GM08714 (cell line): ENCODE measurements at regions not wholly inside any gene's neighbourhood (a gene's known extent, or its start where the extent isn't known, plus 50 kb on each side); places are given as distances from the start of the nearest gene placed in this dataset.
"Not testable (repeated sequence)": the region's sequence is repeated elsewhere in the genome, so short reads cannot be mapped to it uniquely, and the experiment has no call there.

ENCODE experiments used
- H3K4me3 ChIP-seq: fragments of 200-500 bp; sonication (Bioruptor generic); 2 replicates; pipeline ENCODE4 v1.5.1; 2014; ENCODE audit warnings: mild to moderate bottlenecking, low read length, inconsistent platforms
- ZNF274 ChIP-seq: IDR thresholded peaks from 2 replicates; pipeline ENCODE4 v1.6.1; 2012; ENCODE audit warnings: mild to moderate bottlenecking, low read depth, low read length

DNA sequence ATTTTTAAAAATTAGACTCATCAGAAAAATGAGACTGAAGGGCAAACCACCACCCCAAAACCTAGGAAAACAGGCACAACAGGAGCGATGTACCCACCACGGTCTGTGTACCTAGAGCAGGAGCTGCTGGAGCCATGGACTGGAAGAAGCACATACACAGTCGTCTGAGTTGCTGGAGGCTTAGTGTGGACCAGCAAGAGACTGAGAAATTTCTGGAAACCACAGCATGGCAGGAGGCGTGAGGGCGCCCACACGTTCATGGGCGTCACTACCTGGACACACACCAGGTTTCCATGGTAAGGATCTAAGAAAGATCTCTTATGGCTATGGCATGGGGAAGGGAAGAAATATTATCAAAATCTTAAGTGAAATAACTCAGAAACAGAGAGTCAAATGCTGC lies 91.9 kb downstream of the MED10 start:
- no peak for TF ChIP-seq ZNF274

DNA sequence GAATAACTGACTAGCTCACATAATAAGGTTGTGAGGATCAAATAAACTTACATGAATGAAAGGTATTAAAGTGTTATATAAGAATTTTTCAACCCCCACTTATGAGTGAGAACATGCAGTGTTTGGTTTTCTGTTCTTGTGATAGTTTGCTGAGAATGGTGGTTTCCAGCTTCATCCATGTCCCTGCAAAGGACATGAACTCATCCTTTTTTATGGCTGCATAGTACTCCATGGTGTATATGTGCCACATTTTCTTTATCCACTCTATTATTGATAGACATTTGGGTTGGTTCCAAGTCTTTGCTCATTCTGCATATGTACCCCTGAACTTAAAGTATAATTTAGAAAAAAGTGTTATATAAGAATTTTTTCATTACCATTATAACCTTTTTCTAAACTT lies 93.9 kb downstream of the MED10 start:
- H3K4me3 ChIP-seq: not testable (repeated sequence)

More for the DNA sequence above, 91.9 kb downstream of the MED10 start:
- H3K4me3 ChIP-seq: no peak overlapping the region

DNA sequence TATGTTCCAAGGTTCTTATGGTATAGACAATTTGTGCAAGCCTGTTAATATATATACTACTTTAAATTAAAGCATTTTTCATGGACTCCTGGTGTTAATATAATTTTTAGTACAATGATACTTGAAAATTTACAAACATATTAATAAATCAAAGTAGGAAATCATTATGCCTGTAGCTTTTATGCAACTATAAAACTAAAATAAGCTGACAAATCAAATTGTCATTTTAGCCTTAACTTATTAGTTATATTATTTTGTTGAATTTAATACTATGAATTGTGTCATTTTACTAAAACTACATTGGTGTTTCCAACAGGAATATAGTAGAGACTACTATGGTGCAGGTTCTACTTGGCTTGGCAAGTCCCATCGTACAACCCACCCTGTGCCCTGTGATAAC lies 96.0 kb downstream of the MED10 start:
- no peak for TF ChIP-seq ZNF274
- no peak overlapping the region for H3K4me3 ChIP-seq

DNA sequence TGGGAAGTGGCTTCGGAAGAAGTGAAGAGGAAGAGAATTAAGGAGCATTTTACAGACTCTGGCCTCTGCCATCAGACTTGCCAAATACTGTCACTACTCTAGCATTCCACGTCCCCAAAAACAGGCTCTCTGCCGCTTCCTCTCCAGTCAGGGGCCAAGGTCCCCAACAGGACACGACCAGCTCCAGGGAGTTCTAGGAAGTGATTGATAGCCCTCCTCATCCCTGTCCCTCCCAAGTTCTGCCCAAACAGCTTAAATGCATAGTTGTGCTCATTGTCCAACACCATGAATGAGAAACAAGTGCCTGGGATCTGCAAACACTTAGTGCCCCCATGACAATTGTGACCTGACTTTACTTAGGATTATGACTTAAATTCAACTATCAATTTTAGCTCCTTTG lies 96.5 kb downstream of the MED10 start:
- TF ChIP-seq ZNF274: no peak
- no peak overlapping the region for H3K4me3 ChIP-seq

DNA sequence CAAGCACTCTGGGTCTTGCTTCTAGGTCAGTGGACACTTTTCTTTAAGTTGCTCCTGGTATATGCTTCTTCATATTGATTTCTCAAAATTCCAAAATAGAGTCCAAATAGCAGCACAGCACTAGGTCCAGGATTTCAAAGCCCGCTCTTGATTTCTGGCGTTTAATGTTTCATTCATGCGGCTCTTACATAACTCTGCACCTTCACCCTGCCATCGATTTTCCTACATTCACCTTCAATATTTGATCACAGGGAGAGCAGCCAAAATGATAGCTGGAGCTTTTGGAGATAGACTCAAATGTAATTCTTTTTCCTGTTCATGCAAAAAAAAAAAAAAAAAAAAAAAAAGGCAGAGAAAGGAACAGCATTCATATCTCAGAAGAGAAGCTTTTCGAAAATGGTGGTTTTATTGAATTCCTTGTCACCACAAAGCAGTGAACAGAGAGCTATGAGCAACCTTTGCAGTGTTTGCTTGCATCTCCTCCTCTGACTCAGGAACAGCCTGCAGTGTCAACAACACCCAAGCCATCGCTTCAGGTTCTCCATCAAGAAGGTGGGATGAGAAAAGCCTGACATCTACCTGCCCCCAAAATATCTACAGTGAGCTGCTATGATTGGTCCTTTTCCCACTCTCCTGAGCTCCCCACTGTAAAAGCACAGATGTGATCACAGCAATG lies 97.8 kb downstream of the MED10 start:
- TF ChIP-seq ZNF274: no peak
- H3K4me3 ChIP-seq: no peak overlapping the region

DNA sequence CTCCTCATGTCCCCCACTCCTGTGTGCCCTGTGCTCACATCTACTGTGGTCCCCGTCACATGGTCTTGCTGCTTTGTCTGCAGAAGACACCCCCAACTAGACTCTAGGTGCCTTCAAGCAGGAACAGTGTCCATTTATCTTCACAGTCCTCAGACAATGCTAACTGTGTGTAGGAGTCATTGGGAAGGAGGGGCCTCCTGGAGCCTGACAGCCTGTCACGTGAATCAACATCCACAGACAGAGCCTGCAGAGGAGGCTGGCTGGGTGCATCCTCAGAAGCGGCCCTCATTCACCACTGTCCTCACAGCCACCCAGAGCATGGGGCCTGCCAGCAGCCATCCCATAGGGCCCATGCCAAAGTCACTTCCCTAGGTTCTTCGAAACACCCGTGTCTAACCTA lies 98.7 kb downstream of the MED10 start:
- no peak for TF ChIP-seq ZNF274
- no peak overlapping the region for H3K4me3 ChIP-seq

DNA sequence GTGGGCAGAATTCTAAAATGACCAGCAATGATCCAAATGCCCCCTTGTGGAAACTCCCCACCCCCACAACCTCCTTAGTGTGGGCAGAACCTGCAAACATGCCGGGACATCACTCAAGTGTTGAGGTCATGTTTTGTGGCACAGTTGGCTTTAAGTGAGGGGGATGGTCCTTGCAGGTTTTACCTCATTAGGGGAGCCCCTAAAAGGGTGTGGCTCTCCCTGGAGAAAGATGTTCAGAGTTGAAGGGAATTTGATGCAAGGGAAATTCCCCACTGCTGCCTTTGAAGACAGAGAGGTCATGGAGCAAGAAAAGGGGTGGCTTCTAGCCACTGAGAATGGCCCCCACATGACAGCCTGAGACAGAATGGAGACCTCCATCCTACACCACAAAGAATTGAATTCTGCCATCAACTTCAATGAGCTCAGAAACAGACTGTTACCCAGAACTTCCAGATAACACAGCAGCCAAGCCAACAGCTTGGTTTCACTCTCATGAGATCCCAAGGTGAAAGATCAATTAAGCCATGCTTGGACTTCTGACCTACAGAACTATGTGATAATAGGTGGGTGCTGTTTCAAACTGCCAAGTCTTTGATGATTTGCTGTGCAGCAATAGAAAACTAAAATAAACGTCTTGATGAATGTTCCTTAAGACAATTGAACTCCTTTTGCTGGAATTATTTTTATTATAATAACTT lies 103.4 kb downstream of the MED10 start:
- no peak overlapping the region for H3K4me3 ChIP-seq
- TF ChIP-seq ZNF274: no peak

DNA sequence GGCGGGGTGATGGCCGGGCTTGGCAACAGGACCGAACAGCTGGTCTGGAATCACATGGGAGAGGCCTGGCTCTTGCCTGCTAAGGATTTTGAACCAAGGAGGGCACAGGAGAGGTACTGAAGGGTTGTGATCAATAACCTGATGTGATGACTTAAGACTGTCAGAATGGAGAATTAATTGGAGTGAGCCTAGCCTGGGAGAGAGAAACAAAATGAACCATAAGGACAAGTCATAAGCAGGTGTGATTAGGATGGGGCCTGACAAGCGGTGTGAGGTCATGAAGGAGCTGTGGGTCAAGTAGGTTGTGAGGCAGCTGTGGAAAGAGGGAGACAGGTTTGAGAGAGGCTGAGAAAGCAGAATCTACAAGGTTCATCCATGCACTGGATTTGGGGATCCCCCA lies 104.6 kb downstream of the MED10 start:
- H3K4me3 ChIP-seq: no peak overlapping the region
- TF ChIP-seq ZNF274: no peak

DNA sequence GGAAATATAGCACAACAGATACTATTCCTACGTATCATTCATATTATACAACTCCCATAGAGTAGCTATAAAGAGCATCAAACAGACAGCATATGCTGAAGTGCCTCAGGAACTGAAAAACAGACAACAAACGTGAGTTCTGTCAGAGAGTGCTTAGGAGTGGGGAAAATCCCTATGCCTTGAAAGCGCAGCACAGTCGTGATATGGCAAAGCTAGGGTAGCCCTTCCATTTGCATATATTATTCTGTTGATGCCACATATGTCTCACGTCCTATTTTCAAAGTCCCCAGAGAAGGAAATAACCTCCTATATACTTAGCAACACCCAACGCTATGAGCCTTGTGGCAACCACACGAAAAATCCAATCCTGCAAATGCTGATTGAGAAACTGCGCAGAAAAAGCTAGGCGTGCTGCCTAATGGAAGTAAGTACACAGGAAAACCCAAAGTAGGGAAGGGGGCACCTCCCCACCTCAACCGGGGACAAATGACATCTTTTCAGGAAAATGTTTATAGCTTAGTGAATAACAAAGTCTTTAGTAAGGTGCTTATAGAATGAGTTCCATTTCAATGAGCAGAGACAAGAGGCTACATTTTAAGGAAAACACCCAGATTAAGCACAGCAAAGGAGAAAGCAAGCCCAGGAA lies 105.1 kb downstream of the MED10 start:
- no peak for TF ChIP-seq ZNF274
- no peak overlapping the region for H3K4me3 ChIP-seq

DNA sequence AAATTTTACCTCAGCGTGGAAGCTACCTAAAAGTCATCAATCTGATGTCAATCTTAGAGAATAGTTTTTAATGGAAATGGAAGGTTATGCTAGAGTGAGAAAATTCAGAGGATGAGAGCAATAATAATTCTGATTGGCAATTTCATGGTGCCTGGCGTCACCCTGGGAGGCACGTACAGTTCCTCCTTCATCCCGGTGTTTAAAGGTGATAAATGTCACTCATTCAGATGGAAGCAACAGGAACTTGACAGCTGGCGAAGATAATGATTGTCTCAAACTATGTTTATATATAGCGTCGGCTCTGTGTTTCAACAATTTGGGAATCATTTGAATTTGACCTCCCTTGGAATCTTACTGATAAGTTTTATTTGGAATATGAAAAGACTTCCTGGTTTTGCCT lies 108.4 kb downstream of the MED10 start:
- H3K4me3 ChIP-seq: no peak overlapping the region
- no peak for TF ChIP-seq ZNF274

DNA sequence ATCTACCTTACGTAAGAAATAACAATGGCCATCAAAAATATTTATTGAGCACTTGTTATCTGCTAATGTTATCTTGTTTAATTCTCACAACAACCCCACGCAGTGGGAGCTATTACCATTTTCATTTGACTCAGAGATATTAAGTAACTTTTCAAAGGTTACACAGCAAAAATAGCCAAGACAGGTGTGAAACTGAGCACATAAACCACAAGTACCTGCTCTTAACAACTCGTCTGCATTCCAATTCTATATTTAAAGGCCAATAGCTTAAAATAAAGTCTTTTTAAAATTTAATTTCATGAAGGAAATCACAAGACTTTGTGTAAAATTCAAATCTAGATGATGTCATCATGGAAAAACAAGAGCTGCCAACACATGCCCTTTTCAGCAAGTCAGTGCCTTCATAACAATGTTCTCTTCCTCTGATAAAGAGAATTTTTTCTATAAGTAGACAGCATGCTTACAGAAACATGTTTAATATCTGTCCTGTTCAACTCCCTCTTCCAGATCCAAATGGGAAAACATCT lies 111.6 kb downstream of the MED10 start:
- no peak overlapping the region for H3K4me3 ChIP-seq
- TF ChIP-seq ZNF274: no peak

DNA sequence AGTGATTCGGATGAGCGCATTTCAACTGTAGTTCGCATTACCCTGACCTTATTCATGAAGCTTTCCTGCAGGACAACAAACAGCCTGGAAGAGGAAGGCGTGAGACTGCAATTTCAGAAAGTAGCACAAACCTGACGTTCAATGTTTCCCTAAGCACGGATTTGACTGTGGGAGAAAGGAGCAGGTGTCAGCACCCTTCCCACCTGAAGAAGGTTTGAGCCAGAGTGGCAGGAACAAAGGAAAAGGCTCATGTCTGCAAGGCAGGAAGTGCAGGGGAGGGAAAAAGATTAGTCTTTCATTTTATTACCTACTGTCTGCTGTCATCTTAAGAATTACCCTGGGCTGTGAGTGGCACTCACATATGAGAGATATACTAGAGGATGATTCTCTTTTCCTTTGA lies 114.0 kb downstream of the MED10 start:
- no peak for TF ChIP-seq ZNF274
- no peak overlapping the region for H3K4me3 ChIP-seq

DNA sequence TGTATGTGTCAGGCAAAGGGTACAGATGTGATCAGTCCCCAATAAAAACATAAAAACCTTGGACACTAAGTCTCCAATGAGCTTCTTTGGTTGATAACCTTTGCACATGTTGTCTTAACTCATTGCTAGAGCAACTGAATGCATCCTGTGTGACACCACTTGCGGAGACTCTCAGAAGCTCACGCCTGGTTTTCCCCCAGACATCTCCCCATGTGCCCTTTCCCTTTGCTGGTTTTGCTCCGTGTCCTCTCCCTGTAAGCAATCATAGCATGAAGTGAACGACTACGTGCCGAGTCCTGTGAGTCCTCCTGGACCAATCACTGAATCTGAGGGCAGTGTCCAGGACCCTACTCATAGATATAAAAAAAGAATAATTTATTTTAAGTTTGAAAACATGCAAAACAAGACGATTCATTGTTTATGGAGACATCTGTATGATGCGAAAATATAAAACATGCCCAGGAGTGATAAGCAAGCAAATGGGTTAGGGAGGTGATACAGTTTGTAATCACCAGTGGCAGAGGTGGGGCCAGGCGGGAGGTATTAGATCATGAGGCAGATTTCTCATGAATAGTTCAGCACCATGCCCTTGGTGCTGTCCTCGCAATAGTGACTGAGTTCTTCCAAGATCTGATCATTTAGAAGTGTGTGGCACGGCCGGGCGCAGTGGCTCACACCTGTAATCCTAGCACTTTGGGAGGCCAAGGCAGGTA lies 115.5 kb downstream of the MED10 start:
- TF ChIP-seq ZNF274: no peak
- H3K4me3 ChIP-seq: no peak overlapping the region

DNA sequence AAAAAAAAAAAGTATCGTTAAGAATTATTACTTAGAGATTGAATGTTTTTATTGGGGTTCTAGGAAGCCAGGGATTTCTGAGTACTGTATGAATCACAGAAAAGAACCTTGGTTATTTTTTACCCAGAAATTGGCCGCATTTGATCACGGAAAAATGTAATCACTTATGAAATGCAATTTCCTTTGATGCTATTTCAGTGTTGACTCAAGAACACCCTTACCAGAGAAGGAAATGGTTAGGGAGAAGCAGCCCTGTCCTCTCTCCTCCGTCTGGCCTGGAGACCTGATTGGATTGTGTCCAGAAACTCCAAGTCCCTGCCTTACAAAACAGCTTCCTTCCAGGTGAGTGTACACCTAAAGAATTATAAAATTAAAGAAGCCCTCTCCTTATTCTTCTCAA lies 116.7 kb downstream of the MED10 start:
- TF ChIP-seq ZNF274: no peak
- no peak overlapping the region for H3K4me3 ChIP-seq

DNA sequence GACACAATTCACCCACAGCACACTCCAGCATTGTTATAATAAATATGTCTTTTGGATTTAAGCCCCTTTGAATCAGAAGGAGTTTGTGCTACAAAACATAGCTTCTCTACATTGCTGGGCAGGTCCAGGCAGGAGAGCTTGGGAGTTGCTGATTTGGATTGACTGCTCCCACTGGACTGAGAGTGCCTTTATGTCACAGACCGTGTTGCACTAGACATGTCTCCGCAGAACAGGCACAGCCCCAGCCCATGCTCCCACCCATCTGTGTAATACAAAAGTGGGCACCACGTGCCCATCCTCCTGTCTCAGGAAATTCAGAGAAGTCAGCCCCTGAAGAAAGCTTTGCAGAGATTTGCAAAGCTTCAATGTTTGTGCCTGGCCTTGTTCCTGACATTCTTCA lies 117.1 kb downstream of the MED10 start:
- TF ChIP-seq ZNF274: no peak
- H3K4me3 ChIP-seq: no peak overlapping the region

DNA sequence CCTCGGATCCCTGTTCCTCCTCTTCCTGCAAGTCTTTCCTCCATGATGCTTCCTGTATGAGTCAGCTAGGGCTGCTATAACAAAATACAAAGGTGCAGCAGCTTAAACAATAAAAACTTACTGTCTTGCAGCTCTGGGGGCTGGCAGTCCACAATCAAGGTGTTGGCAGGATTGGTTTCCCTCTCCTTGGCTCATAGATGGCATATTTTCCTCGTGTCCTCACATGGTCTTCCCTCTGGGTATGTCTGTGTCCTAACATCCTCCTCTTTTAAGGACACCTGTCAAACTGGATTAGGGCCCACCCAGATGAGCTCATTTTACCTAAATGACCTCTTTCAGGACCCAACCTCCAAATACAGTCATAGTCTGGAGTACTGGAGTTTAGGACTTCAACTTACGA lies 117.5 kb downstream of the MED10 start:
- no peak for TF ChIP-seq ZNF274
- H3K4me3 ChIP-seq: no peak overlapping the region
